Activated CD4-positive, alpha-beta T cell treated with anti-CD3 and anti-CD28 coated beads, Interleukin-2, amount 10 ng/mL, durations not matched to agents 24 days and 14 days (primary cell): ENCODE measurements at regions not wholly inside any gene's neighbourhood (a gene's known extent, or its start where the extent isn't known, plus 50 kb on each side); places are given as distances from the start of the nearest gene placed in this dataset.

Experiments
- DNase-seq: peaks from one replicate; pipeline ENCODE4 v3.0.0; 2022
- H3K27ac Mint-ChIP-seq: one replicate; pipeline ENCODE4 v1.8.0; 2022; ENCODE audit warnings: mild to moderate bottlenecking, mixed read lengths
- H3K27me3 Mint-ChIP-seq: one replicate; pipeline ENCODE4 v1.8.0; 2022; ENCODE audit warnings: mixed read lengths
- H3K36me3 Mint-ChIP-seq: one replicate; pipeline ENCODE4 v1.8.0; 2022; ENCODE audit warnings: low read depth, mild to moderate bottlenecking, mixed read lengths
- H3K4me1 Mint-ChIP-seq: one replicate; pipeline ENCODE4 v1.8.0; 2021; ENCODE audit warnings: mixed read lengths
- H3K4me3 Mint-ChIP-seq: one replicate; pipeline ENCODE4 v1.8.0; 2022; ENCODE audit warnings: mild to moderate bottlenecking, moderate library complexity, mixed read lengths
- H3K9me3 Mint-ChIP-seq: one replicate; pipeline ENCODE4 v1.8.0; 2021; ENCODE audit warnings: mixed read lengths
- intact Hi-C: fragments of 100-400 bp; cut with micrococcal nuclease; formaldehyde crosslinking; loops from one replicate; pipeline ENCODE4 v1.15.1; 2023

GRCh38 chr10:85235258-85235657 lies 906.9 kb downstream of the CCSER2 start:
- DNase-seq: no peak
- Mint-ChIP-seq H3K4me1 (no peaks in the 10 kb centered on the region), H3K4me3 (no peak overlapping the region), H3K27ac (no peak overlapping the region), H3K9me3 (no peaks in the 10 kb centered on the region), H3K36me3 (no peaks in the 10 kb centered on the region), H3K27me3 (no peaks in the 10 kb centered on the region)
- intact Hi-C loops: no loop called here

- Mint-ChIP-seq H3K36me3 (no peaks in the 10 kb centered on the region), H3K4me3 (no peak overlapping the region), H3K9me3 (no peaks in the 10 kb centered on the region), H3K27me3 (no peaks in the 10 kb centered on the region), H3K27ac (no peak overlapping the region), H3K4me1 (no peaks in the 10 kb centered on the region)
- intact Hi-C loops: no loop called here
- no peak for DNase-seq
Observed at GRCh38 chr10:85238676-85239075, 910.3 kb downstream of the CCSER2 start.

GRCh38 chr10:85250304-85250703 lies 921.9 kb downstream of the CCSER2 start:
- H3K36me3 Mint-ChIP-seq: no peaks in the 10 kb centered on the region
- H3K9me3 Mint-ChIP-seq: no peaks in the 10 kb centered on the region
- H3K4me3 Mint-ChIP-seq: no peak overlapping the region
- no peak overlapping the region for H3K27ac Mint-ChIP-seq
- H3K4me1 Mint-ChIP-seq: no peaks in the 10 kb centered on the region
- DNase-seq: no peak
- intact Hi-C loops: no loop called here
- H3K27me3 Mint-ChIP-seq: no peaks in the 10 kb centered on the region

- DNase-seq: no peak
- Mint-ChIP-seq H3K27me3 (no peaks in the 10 kb centered on the region), H3K36me3 (no peaks in the 10 kb centered on the region), H3K4me3 (no peak overlapping the region), H3K4me1 (no peaks in the 10 kb centered on the region), H3K9me3 (no peaks in the 10 kb centered on the region), H3K27ac (no peak overlapping the region)
- intact Hi-C loops: no loop called here
Observed at GRCh38 chr10:85256481-85256880, 928.1 kb downstream of the CCSER2 start.

GRCh38 chr10:85259908-85260307 lies 931.5 kb downstream of the CCSER2 start:
- no peaks in the 10 kb centered on the region for H3K4me1 Mint-ChIP-seq
- H3K27me3 Mint-ChIP-seq: no peaks in the 10 kb centered on the region
- no peak for DNase-seq
- H3K36me3 Mint-ChIP-seq: no peaks in the 10 kb centered on the region
- H3K4me3 Mint-ChIP-seq: no peak overlapping the region
- H3K27ac Mint-ChIP-seq: no peak overlapping the region
- intact Hi-C loops: no loop called here
- H3K9me3 Mint-ChIP-seq: no peaks in the 10 kb centered on the region

GRCh38 chr10:85262992-85263391 lies 934.6 kb downstream of the CCSER2 start:
- no peak overlapping the region for H3K27ac Mint-ChIP-seq
- H3K27me3 Mint-ChIP-seq: no peaks in the 10 kb centered on the region
- no peaks in the 10 kb centered on the region for H3K9me3 Mint-ChIP-seq
- H3K4me1 Mint-ChIP-seq: no peaks in the 10 kb centered on the region
- intact Hi-C loops: no loop called here
- no peaks in the 10 kb centered on the region for H3K36me3 Mint-ChIP-seq
- no peak overlapping the region for H3K4me3 Mint-ChIP-seq
- no peak for DNase-seq

- no peaks in the 10 kb centered on the region for H3K36me3 Mint-ChIP-seq
- H3K4me3 Mint-ChIP-seq: no peak overlapping the region
- no peak overlapping the region for H3K27ac Mint-ChIP-seq
- H3K9me3 Mint-ChIP-seq: no peaks in the 10 kb centered on the region
- intact Hi-C loops: no loop called here
- DNase-seq: no peak
- no peaks in the 10 kb centered on the region for H3K4me1 Mint-ChIP-seq
- no peaks in the 10 kb centered on the region for H3K27me3 Mint-ChIP-seq
Observed at GRCh38 chr10:85265121-85265520, 936.7 kb downstream of the CCSER2 start.

- Mint-ChIP-seq H3K36me3 (no peaks in the 10 kb centered on the region), H3K27me3 (no peaks in the 10 kb centered on the region), H3K4me3 (no peak overlapping the region), H3K4me1 (no peaks in the 10 kb centered on the region), H3K27ac (no peak overlapping the region), H3K9me3 (peaks cover 5% of the 10 kb centered on the region)
- no peak for DNase-seq
- intact Hi-C loops: no loop called here
Observed at GRCh38 chr10:85266808-85267207, 938.4 kb downstream of the CCSER2 start.

GRCh38 chr10:85280014-85280413 lies 951.6 kb downstream of the CCSER2 start:
- no peaks in the 10 kb centered on the region for H3K36me3 Mint-ChIP-seq
- no peaks in the 10 kb centered on the region for H3K4me1 Mint-ChIP-seq
- H3K4me3 Mint-ChIP-seq: no peak overlapping the region
- DNase-seq: no peak
- no peak overlapping the region for H3K27ac Mint-ChIP-seq
- H3K27me3 Mint-ChIP-seq: no peaks in the 10 kb centered on the region
- intact Hi-C loops: no loop called here
- no peaks in the 10 kb centered on the region for H3K9me3 Mint-ChIP-seq

- Mint-ChIP-seq H3K36me3 (no peaks in the 10 kb centered on the region), H3K4me3 (no peak overlapping the region), H3K9me3 (no peaks in the 10 kb centered on the region), H3K27ac (no peak overlapping the region), H3K4me1 (no peaks in the 10 kb centered on the region), H3K27me3 (no peaks in the 10 kb centered on the region)
- DNase-seq: no peak
- intact Hi-C loops: no loop called here
Observed at GRCh38 chr10:85284778-85285770, 956.7 kb downstream of the CCSER2 start.

GRCh38 chr10:85293483-85293882 lies 965.1 kb downstream of the CCSER2 start:
- no peak for DNase-seq
- H3K9me3 Mint-ChIP-seq: no peaks in the 10 kb centered on the region
- no peaks in the 10 kb centered on the region for H3K36me3 Mint-ChIP-seq
- H3K27ac Mint-ChIP-seq: no peak overlapping the region
- intact Hi-C loops: no loop called here
- H3K27me3 Mint-ChIP-seq: no peaks in the 10 kb centered on the region
- H3K4me1 Mint-ChIP-seq: no peaks in the 10 kb centered on the region
- H3K4me3 Mint-ChIP-seq: no peak overlapping the region

- intact Hi-C loops: no loop called here
- H3K4me3 Mint-ChIP-seq: no peak overlapping the region
- no peak for DNase-seq
- H3K27ac Mint-ChIP-seq: no peak overlapping the region
- H3K4me1 Mint-ChIP-seq: no peaks in the 10 kb centered on the region
- no peaks in the 10 kb centered on the region for H3K36me3 Mint-ChIP-seq
- no peaks in the 10 kb centered on the region for H3K9me3 Mint-ChIP-seq
- no peaks in the 10 kb centered on the region for H3K27me3 Mint-ChIP-seq
Observed at GRCh38 chr10:85311613-85312337, 983.4 kb downstream of the CCSER2 start.

GRCh38 chr10:85315657-85316056 lies 987.3 kb downstream of the CCSER2 start:
- intact Hi-C loops: no loop called here
- Mint-ChIP-seq H3K4me1 (no peaks in the 10 kb centered on the region), H3K4me3 (no peak overlapping the region), H3K27ac (no peak overlapping the region), H3K27me3 (no peaks in the 10 kb centered on the region), H3K9me3 (no peaks in the 10 kb centered on the region), H3K36me3 (no peaks in the 10 kb centered on the region)
- no peak for DNase-seq

- Mint-ChIP-seq H3K27me3 (no peaks in the 10 kb centered on the region), H3K27ac (no peak overlapping the region), H3K4me1 (no peaks in the 10 kb centered on the region), H3K4me3 (no peak overlapping the region), H3K36me3 (no peaks in the 10 kb centered on the region), H3K9me3 (no peaks in the 10 kb centered on the region)
- intact Hi-C loops: no loop called here
- DNase-seq: no peak
Observed at GRCh38 chr10:85316276-85316675, 987.9 kb downstream of the CCSER2 start.
